ENCODE measurements at regions not wholly inside any gene's neighbourhood (a gene's known extent, or its start where the extent isn't known, plus 50 kb on each side); places are given as distances from the start of the nearest gene placed in this dataset.

DNA sequence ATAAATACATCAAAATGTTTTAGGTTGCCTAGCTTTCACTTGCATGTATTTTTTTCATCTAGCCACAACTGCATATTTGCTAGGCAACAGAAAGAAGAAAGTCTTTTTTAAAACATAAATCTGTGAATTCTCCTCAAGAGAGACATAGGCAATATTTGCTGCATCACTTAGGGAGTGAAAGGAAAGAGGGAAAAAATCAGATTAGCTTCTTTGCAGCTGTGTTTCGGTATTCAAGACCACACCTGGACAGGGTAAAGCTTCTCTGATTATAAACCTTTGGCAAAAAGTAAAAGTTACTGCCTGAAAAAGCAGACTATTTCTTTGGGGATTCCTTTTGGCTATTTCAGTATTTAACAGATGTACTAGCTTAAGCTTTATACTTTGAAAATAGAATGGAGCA, 280.9 kb upstream of the ZSWIM2 start:
- FAIRE-seq, result no peak

DNA sequence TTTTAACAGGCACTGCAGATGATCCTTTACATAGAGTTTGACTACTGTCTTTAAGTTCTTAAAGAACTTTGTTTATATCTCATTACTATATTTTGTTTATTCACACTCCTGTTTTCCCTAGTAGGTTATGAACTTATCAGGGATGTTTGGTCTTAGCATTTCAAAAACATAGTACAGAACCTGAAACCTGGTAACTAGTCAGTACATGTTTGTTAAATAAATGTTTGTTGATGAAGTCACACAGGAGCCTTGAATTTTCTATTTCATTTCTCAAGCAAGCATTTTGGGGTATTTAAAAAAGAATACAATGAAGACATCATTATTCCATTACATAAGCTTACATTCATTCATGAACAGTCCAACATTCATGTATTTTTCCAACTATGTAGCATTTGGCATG, 280.3 kb upstream of the ZSWIM2 start:
- no peak for FAIRE-seq

DNA sequence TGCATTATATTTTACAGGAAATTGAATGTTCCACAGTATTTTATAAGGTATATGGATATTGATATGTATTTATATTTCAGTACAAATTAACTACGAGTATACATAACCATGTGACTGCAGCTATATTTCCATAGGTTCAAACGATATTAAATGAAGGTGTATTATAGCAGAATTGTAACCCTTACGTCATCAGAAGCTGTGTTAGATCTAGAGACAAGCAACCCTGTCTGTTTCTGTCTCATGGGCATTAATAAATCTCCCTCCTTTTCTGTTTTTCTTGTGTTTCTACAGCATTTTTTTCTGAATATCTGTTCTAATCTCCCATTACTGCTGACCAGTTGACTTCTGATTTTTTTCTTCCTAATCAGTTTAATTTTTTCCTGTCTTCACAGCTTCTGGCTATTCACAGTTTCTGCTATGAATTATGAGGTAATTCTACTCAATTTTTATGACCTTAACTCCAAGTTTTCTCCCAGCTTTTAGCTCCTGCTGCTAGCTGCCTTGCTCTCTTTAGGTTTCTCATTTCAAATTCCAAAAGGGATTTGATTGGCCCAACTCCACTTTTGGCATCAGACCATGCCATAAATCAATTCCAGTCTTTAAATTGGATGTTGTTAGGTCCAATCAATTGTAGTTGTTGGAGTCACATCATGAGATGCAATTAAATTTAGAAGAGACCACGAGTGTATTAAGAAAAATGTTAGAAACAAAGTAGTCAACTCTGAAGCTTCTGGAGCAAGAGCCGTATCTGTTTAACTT, 277.5 kb upstream of the ZSWIM2 start:
- FAIRE-seq, result no peak

DNA sequence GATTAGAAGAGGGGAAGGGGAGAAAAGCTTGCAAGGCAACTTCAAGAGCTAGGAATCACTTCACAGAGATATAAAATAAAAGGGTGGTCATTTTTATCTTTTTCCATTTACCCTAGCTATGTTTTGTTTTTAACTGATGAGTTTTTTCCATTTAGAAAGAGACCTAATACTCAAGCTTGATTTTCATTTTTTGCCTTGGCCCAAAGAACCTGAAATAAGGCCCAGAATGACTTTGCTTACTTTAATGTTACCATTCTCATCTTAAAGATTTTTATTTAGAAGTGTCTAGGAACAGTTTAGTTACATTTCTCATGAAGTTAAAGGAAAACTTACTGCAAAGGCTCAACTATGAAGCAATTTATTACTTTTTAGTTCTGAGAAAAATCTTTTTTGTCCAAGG, 276.3 kb upstream of the ZSWIM2 start:
- FAIRE-seq, result no peak

DNA sequence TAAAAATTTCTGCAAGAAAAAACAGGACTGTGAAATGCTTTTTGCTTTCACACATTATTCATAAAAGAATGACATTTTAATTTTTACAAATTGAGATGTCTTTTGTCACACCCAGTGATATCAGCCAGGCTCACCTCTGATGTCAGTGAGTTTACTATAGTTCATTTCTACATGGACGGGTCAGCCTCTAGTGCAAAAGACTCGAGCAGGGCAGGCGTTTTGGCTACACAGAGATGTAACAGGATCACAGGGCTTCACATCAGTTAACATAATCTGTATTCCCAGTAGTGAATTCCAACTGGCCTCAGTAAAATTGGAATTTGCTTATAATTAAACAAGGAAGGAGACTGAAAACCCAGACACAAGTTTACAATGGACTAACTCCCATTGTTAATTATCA, 275.6 kb upstream of the ZSWIM2 start:
- FAIRE-seq, result no peak

DNA sequence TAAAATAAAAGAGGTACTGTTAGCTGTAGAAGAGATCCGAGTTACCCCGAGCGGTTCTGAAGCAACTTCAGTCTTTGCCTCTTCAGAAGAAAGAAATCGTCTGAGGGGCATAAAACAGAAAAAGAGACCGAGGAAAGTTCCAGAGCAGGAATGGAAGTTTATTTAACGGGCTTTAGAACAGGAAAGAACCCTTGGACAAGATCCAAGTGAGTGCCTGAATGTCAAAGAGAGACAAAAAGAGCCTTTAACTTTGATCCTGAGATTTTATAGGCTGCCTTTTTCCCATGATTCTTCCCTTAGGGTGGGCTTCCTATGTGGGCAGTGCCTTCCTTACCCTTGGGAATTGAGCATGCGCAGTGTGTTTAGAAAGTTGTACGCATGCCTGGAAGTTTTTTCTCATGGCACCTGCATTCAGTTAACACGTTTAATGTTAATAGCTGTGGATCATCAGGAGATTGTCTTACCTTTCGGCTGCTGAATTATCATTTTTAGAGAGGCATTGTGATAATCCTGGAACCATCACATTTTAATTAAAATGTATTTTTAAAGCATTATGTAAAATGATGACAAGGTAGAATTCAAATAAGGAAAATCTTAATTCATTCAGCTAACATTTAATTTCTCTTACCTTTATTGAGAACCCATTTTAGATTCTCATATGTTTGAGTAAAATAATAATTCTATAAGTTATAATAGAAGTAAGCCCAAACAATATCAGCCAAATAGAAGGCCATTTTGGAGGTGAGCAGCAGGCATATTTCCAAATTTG, 269.5 kb upstream of the ZSWIM2 start:
- no peak for FAIRE-seq

DNA sequence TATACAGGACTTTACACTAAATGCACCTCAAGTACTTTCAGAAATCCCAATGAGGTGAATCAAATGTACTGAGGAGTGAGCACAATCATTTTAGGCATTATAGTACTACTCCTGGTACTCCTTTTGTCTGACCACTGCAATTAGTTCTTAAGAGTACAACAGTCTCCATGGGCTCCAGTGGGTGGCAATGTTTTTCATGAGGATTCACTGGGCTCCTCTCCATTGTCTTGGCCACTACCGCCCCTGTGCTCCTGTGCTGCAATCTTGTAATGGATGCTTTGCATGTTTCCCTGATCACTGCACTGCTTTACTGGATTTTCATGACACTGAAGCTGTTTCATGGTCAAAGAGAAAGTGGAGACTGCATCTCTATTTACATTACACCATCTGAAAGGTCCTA, 268.5 kb upstream of the ZSWIM2 start:
- FAIRE-seq, result no peak

DNA sequence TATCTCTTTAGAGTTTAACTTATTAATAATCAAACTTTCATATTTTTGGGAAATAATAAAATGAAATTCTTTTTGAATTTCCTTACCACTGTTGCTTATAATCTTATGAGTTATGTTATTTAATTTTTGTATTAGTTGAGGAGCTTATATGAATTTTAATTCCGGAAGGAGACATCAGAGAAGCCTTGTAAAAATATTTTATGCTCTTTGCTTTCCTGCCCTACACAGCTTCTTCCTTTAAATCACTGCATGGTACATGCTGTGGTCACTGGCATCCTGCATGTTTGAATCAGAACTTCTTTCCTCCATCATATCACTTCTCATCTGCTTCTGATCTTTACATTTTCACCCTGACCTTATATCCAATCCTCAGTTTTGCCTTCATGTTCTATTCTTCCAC, 266.7 kb upstream of the ZSWIM2 start:
- FAIRE-seq, result no peak

DNA sequence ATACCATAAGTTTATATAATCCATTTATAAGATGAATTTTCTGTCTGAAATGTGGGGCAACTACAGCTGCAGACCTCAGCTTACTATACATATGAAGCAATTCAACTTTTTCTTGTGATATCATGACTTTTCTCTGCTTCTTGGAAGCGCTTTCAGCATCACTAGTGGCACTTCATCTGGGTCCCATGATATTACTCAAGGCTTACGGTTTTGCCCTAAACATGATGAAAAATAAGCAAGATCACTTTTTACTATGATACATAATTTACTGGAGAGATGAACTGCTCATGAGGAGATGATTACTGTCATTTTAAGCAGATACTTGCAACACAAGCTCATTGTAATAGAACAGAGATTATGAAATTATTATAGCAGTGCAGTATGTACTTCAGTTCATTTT, 258.0 kb upstream of the ZSWIM2 start:
- FAIRE-seq, result no peak

DNA sequence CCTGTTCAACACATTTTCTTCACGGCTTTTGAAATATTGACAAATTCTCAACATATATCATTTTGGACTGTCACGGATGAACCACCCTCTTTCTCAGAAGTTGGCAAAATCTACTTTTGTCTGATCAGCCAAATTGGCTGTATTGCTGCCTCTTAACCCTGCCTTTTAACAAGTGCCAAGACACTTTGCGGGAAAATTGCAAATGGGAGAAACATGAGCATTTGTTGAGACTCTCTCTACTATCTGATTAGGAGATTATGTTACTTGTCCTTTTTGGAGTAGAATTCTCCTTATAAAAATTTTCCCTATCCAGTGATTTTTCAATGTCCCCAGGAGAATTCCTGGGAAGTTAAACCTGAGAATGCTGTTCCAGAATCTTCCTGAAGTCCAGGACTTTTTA, 256.2 kb upstream of the ZSWIM2 start:
- no peak for FAIRE-seq

DNA sequence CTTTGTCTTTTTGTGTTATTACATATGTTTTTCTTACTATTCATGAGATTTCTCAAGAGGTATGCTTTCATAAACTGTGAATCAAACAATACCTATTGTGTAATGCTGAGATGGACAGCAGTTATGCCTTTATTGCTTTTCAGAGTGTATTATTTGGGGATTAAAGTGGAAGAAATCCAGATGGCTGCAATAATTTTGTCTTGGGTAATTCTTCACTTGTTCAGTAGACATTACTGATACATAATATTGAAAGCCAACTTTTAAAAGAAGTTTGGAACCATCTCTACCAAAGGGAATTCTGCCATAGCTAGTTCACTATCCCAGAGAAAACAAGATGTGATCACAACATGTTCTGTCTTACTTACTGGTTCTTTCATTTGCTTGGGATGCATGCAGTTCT, 253.4 kb upstream of the ZSWIM2 start:
- no peak for FAIRE-seq

DNA sequence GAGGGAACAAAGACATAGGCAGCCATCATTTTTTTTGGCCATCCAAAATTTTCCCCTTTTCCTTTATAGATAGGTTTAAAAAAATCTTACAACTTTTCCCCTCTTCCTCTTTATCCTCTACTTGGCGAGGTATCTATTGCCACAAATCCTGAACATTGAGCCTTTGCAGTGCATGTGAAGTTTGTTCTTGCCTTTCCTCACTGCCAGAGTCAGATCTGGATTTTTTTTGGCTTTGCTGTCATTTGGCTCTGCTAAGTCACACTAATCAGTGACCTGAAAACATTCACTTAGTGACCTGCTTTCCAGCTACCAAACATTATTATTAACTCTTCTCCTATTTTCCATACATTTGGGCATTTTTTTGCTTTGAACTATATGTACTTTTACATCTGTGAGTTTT, 249.2 kb upstream of the ZSWIM2 start:
- FAIRE-seq, result no peak

DNA sequence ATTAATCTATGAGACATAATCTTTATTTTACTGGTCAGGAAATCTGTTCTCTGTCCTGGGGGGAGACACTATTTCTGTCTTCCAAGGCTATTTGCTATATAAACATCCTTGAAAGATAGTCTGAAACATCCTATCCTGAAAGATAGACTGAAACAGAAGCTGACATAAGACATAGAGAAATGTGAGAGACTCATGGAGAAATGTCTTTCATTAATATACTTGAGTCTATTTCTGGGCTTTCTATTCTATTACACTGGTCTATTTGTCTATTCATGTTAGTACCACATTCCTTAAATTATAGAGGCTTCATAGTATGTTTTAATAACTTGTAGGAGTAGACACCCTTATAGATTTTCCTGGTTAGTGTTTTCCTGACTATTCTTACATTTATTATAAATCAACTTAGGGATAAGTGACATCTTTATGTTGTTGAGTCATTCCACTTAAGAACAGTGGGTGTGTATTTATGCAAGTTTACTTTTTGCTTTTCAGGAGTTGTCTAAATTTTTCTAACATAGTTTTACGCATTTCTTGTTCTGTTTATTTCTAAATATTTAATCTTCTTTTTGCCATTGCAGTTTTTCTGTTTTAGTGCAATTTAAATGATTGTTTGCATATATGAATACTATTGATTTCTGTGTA, 244.9 kb upstream of the ZSWIM2 start:
- peak; percentile 50 for FAIRE-seq

DNA sequence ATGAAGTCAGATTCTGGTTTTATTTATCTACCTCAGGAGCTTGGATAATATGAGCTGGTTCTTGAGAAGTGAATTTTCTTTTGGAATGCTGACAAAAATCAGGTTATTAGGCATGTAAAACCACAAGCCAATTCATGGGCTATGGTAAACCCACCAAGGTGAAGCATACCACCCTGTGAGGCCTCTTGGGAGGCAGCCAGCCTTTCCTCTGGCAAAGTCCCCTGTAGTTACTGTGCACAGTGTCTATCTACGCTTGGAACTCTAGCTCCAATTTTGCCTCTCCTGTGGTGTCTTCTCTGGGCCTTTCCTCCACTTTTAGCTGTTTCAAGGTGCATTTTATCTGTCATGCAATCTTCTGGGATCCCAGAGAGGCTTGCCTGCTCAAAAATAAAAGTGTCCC, 242.7 kb upstream of the ZSWIM2 start:
- no peak for FAIRE-seq

DNA sequence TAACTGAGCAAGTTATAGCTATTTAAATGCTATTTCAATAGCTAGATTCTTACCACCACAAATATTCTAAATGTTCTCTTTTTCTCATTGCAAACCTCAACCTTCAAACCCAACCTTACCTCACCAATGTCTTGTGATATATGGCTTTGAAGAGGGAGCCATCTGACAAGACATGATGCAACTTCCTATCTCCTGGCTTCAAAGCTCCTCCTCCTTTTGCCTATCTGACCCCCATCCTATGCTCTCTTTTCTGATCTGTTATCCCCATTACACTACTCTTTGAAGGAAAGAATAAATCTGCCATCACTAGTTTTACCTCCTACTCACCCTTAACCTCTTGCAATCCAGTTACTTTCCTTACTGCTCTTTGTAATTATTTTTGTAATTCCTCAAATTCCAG, 235.6 kb upstream of the ZSWIM2 start:
- FAIRE-seq, result no peak

DNA sequence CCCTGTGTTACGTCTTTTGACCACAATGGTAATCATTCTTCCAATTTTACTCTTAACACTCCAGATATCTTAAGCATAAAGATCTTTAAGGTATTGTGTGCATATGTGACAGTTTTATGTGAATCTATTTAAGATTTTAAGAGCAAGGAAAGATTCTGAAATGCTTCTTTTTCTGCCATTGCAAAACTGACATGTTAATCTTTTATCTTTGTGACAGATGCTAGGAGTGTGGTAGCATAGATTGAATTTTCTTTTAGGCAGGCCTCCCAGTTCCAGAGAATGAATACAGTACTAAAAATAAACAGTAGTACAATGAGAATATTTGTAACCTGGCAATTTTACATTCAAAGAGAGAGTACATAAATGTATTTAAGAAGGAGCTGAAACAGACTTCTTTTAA, 232.5 kb upstream of the ZSWIM2 start:
- FAIRE-seq, result no peak

DNA sequence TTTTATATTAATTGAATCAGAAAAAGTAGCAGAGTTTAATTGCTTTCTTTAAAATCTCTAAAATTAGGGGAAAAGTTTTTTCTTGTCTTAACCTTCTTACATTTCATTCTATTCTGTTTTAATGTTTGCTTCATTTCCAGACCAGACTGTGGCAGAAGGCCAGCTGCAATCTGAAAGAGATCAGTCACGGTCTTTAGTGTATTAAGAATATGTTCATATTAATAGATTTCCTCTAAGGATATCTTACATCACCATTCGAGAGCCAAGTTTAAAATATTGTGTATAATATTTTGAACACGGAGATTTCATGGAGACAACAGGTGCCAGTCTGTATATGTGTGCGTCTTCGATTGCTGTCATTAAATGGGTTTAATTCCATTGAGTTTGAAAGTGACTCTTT, 230.9 kb upstream of the ZSWIM2 start:
- no peak for FAIRE-seq

DNA sequence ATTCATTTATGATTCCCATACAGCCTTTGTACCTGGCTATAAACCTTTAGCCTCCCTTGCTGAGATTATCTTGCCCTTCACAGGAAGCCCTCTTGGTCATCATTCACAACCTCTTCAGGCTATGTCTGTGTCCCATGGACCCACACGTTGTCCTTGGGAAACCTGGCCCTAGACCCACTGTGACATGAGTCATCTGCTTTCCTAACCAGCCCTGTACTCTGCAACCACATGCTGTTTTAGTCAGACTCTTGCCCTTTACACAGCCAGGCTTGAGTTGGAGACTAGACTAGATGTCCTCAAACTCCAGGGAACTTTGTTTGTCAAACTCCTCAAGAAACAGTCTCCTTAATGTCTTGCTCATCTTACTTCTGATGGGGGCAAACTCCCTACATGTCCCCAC, 229.3 kb upstream of the ZSWIM2 start:
- FAIRE-seq, result no peak

DNA sequence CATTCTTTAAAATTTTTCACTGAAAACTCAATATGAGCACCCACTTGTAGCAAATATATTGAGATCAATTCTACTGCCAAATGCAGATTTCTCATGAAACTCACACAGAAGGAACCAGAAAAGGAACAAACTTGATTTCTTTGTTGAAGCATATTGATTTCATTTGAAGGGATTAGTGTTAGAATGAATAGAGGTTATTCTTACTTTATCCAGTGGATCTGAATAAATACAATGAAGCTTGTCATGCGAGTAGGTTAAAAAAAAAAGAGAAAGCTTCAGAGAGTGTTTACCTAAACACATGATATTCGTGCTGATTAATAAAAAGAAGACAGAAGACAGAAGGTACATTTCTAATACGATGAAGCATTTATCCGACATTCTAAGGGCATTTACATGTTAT, 226.7 kb upstream of the ZSWIM2 start:
- FAIRE-seq, result no peak

DNA sequence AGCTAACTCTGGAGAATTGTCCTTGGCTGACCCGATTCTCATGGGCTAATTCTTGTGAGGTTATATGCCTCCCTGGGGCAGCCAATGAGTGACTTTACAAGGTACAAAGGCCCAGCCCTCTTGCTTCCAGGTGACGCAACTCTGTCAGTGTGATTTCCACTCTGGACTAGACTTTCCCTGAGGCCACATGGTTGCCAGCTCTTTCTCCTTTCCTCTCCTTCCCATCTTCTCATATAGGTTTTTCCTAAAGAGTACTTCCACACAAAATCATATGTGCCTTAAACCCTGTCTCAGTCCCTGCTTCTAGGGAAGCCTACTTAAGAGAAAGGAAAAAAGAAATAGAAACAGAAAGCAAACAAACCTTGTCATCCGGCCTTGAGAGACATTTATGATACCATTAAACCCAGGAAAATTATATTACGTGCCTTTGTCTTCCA, 226.2 kb upstream of the ZSWIM2 start:
- FAIRE-seq, result no peak

DNA sequence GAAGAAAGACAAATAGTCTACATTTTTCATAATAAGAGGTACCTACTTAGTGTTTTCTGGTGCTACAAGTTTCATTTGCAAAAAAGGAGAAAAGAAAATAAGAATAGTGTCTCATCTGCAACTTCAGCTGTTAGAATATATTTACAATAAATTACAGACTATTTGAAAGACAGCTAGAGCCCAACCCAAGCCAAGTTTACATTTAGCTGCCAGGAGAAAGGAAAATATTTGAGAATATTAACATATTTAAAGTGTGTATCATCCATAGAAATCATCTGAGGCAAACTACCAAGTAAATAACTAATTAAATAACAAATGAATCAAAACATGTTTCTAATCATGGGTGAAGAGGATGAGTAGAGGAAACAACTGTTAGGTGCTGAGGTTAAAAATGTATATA, 209.2 kb upstream of the ZSWIM2 start:
- peak; percentile 69 for FAIRE-seq

DNA sequence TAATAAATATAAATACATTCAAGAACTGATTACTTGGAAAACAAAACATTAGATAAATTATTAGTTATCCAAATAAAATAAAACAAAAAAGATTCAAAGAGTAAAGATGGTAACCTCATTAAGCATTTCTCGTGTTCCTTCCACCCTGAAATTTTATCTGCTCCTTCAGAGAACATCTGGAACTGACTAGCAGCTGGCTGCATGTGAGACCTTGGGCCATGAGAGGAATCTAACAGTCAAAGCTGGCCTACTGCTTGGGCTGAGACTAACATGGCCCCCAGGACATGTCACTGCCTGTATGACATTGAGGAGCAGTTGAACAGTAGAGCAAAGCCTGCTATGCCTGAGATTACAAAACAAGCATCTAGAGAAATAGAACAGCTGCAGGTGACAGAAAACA, 208.5 kb upstream of the ZSWIM2 start:
- FAIRE-seq, result no peak

DNA sequence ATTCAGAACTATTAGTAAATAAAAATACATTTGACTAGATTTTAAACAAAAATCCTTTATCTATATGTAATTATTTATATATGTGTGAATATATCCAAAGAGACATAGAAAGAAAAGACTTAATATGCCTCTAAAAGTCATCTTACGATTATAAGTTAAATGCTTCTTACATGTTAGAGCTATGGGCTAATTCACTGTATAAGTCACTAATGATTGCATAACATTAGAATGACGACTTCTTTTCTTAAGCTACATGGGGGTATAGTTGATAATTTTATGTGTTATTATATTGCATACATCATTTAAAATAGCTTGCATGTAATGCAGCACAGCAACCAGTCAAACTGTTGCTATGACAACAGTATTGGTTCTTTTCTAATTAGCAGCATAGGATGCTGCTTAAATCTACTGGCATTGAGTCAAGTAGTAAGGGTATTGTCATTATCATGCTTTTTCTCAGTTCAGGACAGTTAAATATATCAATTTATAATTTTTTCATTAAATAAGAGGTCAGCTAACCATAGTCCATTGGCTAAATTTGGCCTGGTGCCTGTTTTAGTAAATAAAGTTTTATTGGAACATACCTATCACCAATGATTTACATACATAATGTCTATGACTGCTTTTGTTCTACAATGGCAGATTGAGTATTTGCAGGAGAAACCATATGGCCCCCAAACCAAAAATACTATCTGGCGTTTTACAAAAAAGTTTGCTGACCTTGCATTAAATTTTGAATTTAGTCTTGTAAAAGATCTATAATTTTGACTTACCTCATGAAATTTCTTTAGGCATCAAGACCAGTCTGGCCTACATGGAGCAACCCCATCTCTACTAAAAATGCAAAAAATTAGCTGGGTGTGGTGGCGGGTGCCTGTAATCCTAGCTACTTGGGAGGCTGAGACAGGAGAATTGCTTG, 207.7 kb upstream of the ZSWIM2 start:
- FAIRE-seq, result no peak
